ENCODE measurements at regions not wholly inside any gene's neighbourhood (a gene's known extent, or its start where the extent isn't known, plus 50 kb on each side); places are given as distances from the start of the nearest gene placed in this dataset.

DNA sequence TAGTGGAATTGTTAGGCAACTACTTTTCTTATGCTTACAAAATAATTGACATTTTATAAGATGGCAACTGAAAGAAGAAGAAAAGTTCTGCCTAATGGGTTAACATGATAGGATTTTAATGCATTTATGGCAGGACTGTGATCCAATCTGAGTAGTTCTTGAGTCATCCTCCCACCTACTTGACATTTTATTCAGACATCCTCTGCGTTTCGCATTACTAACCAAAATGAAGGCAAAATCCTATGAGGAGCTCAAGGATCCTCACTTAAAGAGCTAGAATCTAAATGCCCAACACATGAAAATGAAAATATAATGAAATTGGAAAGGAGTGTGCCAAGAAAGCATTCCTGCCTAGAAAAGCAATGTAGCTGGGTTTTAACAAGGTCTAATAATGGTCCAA is 581.1 kb upstream of the SEMA6D start:
- TF ChIP-seq CREM (IDR thresholded peaks at IDR 0.05): no peak
- TF ChIP-seq CREM (CRISPR knock-in tag; IDR thresholded peaks at IDR 0.05): no peak
- TF ChIP-seq ZNF3 (CRISPR knock-in tag; IDR thresholded peaks at IDR 0.05): no peak
- TF ChIP-seq TAF1 (CRISPR knock-in tag; IDR thresholded peaks at IDR 0.05): no peak
- no peak for TF ChIP-seq ZNF564 (CRISPR knock-in tag; IDR thresholded peaks at IDR 0.05)
- TF ChIP-seq EZH2 (conservative IDR thresholded peaks at IDR 0.05; ENCODE audit: low read depth, low read length): no peak
- TF ChIP-seq ZNF431 (CRISPR knock-in tag; IDR thresholded peaks at IDR 0.05; ENCODE audit: borderline replicate concordance, low read depth): no peak
